Right renal cortex interstitium (tissue), 3 donors: ENCODE measurements at regions not wholly inside any gene's neighbourhood (a gene's known extent, or its start where the extent isn't known, plus 50 kb on each side); places are given as distances from the start of the nearest gene placed in this dataset.
"Not testable (repeated sequence)": the region's sequence is repeated elsewhere in the genome, so short reads cannot be mapped to it uniquely, and the experiment has no call there.

ENCODE experiments used
- DNase-seq, 3 donors: peaks; one replicate each; pipeline ENCODE4 v3.0.0-alpha.2; 2013; ENCODE audit warnings: low read depth in 3 of 3, low spot score in 2 of 3

GRCh38 chr2:187002242-187002641 lies 153.3 kb upstream of the ZSWIM2 start:
- no peak for DNase-seq

GRCh38 chr2:187001248-187001647 lies 152.3 kb upstream of the ZSWIM2 start:
- no peak for DNase-seq

- no peak for DNase-seq
These were observed 146.1 kb upstream of the ZSWIM2 start for GRCh38 chr2:186995092-186995491.

- DNase-seq, result no peak
These were observed 143.6 kb upstream of the ZSWIM2 start for GRCh38 chr2:186992597-186992996.

- no peak for DNase-seq
These were observed 142.9 kb upstream of the ZSWIM2 start for GRCh38 chr2:186991766-186992417.

- DNase-seq, result no peak
These were observed 136.0 kb upstream of the ZSWIM2 start for GRCh38 chr2:186984966-186985365.

- no peak for DNase-seq
These were observed 135.5 kb upstream of the ZSWIM2 start for GRCh38 chr2:186984481-186984880.

GRCh38 chr2:186980787-186981550 lies 132.0 kb upstream of the ZSWIM2 start:
- DNase-seq, result no peak

GRCh38 chr2:186980117-186980442 lies 131.1 kb upstream of the ZSWIM2 start:
- DNase-seq, result no peak

- no peak for DNase-seq
These were observed 130.6 kb upstream of the ZSWIM2 start for GRCh38 chr2:186979439-186980116.

- no peak for DNase-seq
These were observed 128.6 kb upstream of the ZSWIM2 start for GRCh38 chr2:186977433-186978045.

- no peak for DNase-seq
These were observed 127.4 kb upstream of the ZSWIM2 start for GRCh38 chr2:186976329-186976728.

- no peak for DNase-seq
These were observed 123.5 kb upstream of the ZSWIM2 start for GRCh38 chr2:186972281-186972970.

GRCh38 chr2:186968277-186968676 lies 119.3 kb upstream of the ZSWIM2 start:
- DNase-seq, result no peak

GRCh38 chr2:186966015-186966414 lies 117.0 kb upstream of the ZSWIM2 start:
- DNase-seq, result no peak

GRCh38 chr2:186962085-186962747 lies 113.2 kb upstream of the ZSWIM2 start:
- no peak for DNase-seq

- DNase-seq, result not testable (repeated sequence)
These were observed 111.3 kb upstream of the ZSWIM2 start for GRCh38 chr2:186960241-186960640.

GRCh38 chr2:186959486-186959885 lies 110.5 kb upstream of the ZSWIM2 start:
- DNase-seq, result no peak

GRCh38 chr2:186950694-186951093 lies 101.7 kb upstream of the ZSWIM2 start:
- no peak for DNase-seq

- no peak for DNase-seq
These were observed 100.8 kb upstream of the ZSWIM2 start for GRCh38 chr2:186949726-186950256.
